Panc1 (cell line): ENCODE measurements at regions not wholly inside any gene's neighbourhood (a gene's known extent, or its start where the extent isn't known, plus 50 kb on each side); places are given as distances from the start of the nearest gene placed in this dataset.

Source experiments
- ATAC-seq: fragments of 200-7000 bp; cut with Tn5 transposase; 2 replicates; pipeline ENCODE4 v1.9.1; 2020; ENCODE audit warnings: mild to moderate bottlenecking, moderate library complexity
- BruUV-seq: library from RNA; stranded (reverse); fragments of 400-500 nt; replicated peaks from 2 replicates; lab custom pipeline; 2021; lab: Mats Ljungman, UMichigan
- CTCF ChIA-PET: fragments of 300-600 bp; sonication (Branson Sonifier 250); formaldehyde crosslinking; loops from one replicate; lab custom pipeline; 2022; ENCODE audit warnings: antibody characterized with exemption; lab: Charles Lee
- POLR2A ChIA-PET: fragments of 300-600 bp; sonication (Branson Sonifier 250); formaldehyde crosslinking; loops from one replicate; lab custom pipeline; 2022; ENCODE audit warnings: antibody characterized with exemption; lab: Charles Lee
- DNase-seq: peaks from one replicate; pipeline ENCODE4 v3.0.0-alpha.2; 2010; ENCODE audit warnings: low read depth, low spot score
- H3K27ac ChIP-seq: 2 replicates; pipeline ENCODE4 v1.5.1; 2011; ENCODE audit warnings: mild to moderate bottlenecking, low read length, inconsistent platforms
- H3K27me3 ChIP-seq: fragments of 200-500 bp; sonication (Bioruptor generic); 2 replicates; pipeline ENCODE4 v1.6.0; 2014; ENCODE audit warnings: low read length, inconsistent platforms; ENCODE audit not compliant: control insufficient read depth, insufficient read depth
- H3K36me3 ChIP-seq: fragments of 200-500 bp; sonication (Bioruptor generic); 2 replicates; pipeline ENCODE4 v1.5.1; 2014; ENCODE audit warnings: inconsistent platforms, mild to moderate bottlenecking, low read length, moderate library complexity; ENCODE audit not compliant: control insufficient read depth, insufficient read depth
- H3K4me1 ChIP-seq: 2 replicates; pipeline ENCODE4 v1.5.1; 2011; ENCODE audit warnings: inconsistent platforms, mild to moderate bottlenecking, low read length, moderate library complexity; ENCODE audit not compliant: control insufficient read depth, insufficient read depth
- H3K4me3 ChIP-seq, 2 experiments: 2 replicates each; pipeline ENCODE4 v1.5.1; 2011 to 2012; ENCODE audit warnings: low read depth in 2 of 2, low read length in 2 of 2, mild to moderate bottlenecking in 2 of 2, inconsistent platforms in 1 of 2, moderate library complexity in 1 of 2
- H3K9me3 ChIP-seq: fragments of 200-500 bp; sonication (Bioruptor generic); 2 replicates; pipeline ENCODE4 v1.5.1; 2014; ENCODE audit warnings: low read depth, mild to moderate bottlenecking, inconsistent platforms, low read length, moderate library complexity; ENCODE audit not compliant: control insufficient read depth, insufficient read depth
- POLR2AphosphoS5 ChIP-seq: IDR thresholded peaks from 2 replicates; pipeline ENCODE4 v1.6.1; 2012; ENCODE audit warnings: mild to moderate bottlenecking, low read depth, low read length, moderate library complexity
- SIN3A ChIP-seq: IDR thresholded peaks from 2 replicates; pipeline ENCODE4 v1.6.1; 2012; ENCODE audit warnings: low read depth, mild to moderate bottlenecking, low read length, moderate library complexity, borderline replicate concordance; ENCODE audit not compliant: insufficient read depth
- TCF7L2 ChIP-seq: IDR thresholded peaks from 2 replicates; pipeline ENCODE4 v1.6.1; 2011; ENCODE audit warnings: mild to moderate bottlenecking, low read depth, low read length, inconsistent platforms
- in situ Hi-C: cut with HindIII; loops from 2 replicates; pipeline ENCODE4 v1.10.0; 2016; ENCODE audit warnings: low sequenced_read_pairs, low pct_unique_long_range_greater_than_20kb
- intact Hi-C: fragments of 100-400 bp; cut with micrococcal nuclease; formaldehyde crosslinking; loops from one replicate; pipeline ENCODE4 v1.10.0; 2022; ENCODE audit not compliant: unreplicated experiment
- TF ChIP-seq, protein P1 (sequence below): fragments of 450-650 bp; IDR thresholded peaks from 2 replicates; pipeline ENCODE4 v1.5.1; 2017; ENCODE audit warnings: mild to moderate bottlenecking
- TF ChIP-seq, protein P2 (sequence below), 2 experiments: IDR thresholded peaks; 2 replicates each; pipeline ENCODE4 v1.6.1; 2011 to 2012; ENCODE audit warnings: low read depth in 2 of 2, control low read depth in 1 of 2, low read length in 1 of 2, mild to moderate bottlenecking in 1 of 2, moderate library complexity in 1 of 2; ENCODE audit not compliant: insufficient read depth in 1 of 2

GRCh38 chr2:223415071-223415470 lies 187.1 kb downstream of the SCG2 start:
- CTCF ChIA-PET: no interaction called here
- in situ Hi-C loops (no loop called here), intact Hi-C loops (no loop called here)
- Histone ChIP-seq H3K36me3 (no peaks in the 10 kb centered on the region), H3K4me3 (no peak overlapping the region), H3K27me3 (no peaks in the 10 kb centered on the region), H3K4me1 (no peaks in the 10 kb centered on the region), H3K27ac (no peak overlapping the region), H3K9me3 (no peaks in the 10 kb centered on the region)
- no peak for ATAC-seq
- BruUV-seq: no TSS peak
- TF ChIP-seq, protein P1, sequence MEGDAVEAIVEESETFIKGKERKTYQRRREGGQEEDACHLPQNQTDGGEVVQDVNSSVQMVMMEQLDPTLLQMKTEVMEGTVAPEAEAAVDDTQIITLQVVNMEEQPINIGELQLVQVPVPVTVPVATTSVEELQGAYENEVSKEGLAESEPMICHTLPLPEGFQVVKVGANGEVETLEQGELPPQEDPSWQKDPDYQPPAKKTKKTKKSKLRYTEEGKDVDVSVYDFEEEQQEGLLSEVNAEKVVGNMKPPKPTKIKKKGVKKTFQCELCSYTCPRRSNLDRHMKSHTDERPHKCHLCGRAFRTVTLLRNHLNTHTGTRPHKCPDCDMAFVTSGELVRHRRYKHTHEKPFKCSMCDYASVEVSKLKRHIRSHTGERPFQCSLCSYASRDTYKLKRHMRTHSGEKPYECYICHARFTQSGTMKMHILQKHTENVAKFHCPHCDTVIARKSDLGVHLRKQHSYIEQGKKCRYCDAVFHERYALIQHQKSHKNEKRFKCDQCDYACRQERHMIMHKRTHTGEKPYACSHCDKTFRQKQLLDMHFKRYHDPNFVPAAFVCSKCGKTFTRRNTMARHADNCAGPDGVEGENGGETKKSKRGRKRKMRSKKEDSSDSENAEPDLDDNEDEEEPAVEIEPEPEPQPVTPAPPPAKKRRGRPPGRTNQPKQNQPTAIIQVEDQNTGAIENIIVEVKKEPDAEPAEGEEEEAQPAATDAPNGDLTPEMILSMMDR: no peak
- no peak for TF ChIP-seq SIN3A
- no peak for TF ChIP-seq TCF7L2
- no peak for TF ChIP-seq POLR2AphosphoS5
- TF ChIP-seq, protein P2, sequence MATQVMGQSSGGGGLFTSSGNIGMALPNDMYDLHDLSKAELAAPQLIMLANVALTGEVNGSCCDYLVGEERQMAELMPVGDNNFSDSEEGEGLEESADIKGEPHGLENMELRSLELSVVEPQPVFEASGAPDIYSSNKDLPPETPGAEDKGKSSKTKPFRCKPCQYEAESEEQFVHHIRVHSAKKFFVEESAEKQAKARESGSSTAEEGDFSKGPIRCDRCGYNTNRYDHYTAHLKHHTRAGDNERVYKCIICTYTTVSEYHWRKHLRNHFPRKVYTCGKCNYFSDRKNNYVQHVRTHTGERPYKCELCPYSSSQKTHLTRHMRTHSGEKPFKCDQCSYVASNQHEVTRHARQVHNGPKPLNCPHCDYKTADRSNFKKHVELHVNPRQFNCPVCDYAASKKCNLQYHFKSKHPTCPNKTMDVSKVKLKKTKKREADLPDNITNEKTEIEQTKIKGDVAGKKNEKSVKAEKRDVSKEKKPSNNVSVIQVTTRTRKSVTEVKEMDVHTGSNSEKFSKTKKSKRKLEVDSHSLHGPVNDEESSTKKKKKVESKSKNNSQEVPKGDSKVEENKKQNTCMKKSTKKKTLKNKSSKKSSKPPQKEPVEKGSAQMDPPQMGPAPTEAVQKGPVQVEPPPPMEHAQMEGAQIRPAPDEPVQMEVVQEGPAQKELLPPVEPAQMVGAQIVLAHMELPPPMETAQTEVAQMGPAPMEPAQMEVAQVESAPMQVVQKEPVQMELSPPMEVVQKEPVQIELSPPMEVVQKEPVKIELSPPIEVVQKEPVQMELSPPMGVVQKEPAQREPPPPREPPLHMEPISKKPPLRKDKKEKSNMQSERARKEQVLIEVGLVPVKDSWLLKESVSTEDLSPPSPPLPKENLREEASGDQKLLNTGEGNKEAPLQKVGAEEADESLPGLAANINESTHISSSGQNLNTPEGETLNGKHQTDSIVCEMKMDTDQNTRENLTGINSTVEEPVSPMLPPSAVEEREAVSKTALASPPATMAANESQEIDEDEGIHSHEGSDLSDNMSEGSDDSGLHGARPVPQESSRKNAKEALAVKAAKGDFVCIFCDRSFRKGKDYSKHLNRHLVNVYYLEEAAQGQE (IDR thresholded peaks at IDR 0.05; ENCODE audit: insufficient read depth in 1 of 2, low read depth in 2 of 2, low read length in 1 of 2): no peak
- POLR2A ChIA-PET: no interaction called here
- DNase-seq: no peak

DNA sequence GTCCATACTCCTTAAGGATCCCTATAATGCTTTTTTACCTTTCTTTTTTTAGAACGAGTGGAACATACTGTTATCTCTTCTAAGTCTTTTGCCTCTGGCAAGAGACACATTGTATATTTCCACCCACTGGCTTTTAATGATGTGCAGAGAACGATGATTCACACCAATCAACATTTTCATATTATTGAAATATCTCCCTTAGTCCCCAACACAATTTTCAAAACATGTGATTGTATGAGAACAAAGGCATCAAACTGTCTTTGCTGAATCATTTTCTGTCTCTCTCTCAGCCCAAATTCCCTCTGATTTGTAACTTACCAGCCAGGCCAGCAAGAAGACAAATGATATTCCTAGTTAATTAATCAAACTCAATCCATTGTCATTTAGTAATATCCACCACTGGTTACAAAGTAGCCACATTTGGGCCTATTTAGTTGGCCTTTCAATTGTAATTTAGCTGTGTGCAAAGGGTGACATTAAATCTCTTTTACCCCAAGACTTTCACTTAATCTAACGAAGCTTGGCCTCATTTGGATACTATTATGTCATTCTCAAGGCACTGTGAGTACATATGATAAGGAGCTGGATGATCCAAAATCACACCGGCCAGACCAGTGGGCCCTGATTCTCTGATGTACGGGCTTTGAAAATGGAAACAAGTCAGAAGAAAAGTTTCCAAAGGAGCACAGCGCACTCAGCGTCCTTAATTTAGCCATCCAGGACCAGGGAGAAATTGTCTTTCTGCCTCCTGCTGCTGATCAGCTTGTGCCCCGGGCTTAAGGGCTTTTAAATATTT lies 185.1 kb downstream of the SCG2 start:
- POLR2A ChIA-PET: interaction anchor here (0.7 kb wide), 1 partner anchor 761 kb away, joined by 6 read pairs; the partner anchor contains the start of gene FARSB
- H3K27ac ChIP-seq: no peak overlapping the region

More for the DNA sequence above, 185.1 kb downstream of the SCG2 start:
- Histone ChIP-seq H3K4me1 (no peaks in the 10 kb centered on the region), H3K27me3 (no peaks in the 10 kb centered on the region), H3K4me3 (no peak overlapping the region), H3K36me3 (no peaks in the 10 kb centered on the region), H3K9me3 (no peaks in the 10 kb centered on the region)
- in situ Hi-C loops: no loop called here
- no peak for TF ChIP-seq POLR2AphosphoS5
- TF ChIP-seq, protein P1: no peak
- TF ChIP-seq, protein P2 (IDR thresholded peaks at IDR 0.05; ENCODE audit: insufficient read depth in 1 of 2, low read depth in 2 of 2, low read length in 1 of 2): no peak
- TF ChIP-seq TCF7L2: no peak
- TF ChIP-seq SIN3A: no peak
- no TSS peak for BruUV-seq
- no peak for DNase-seq
- intact Hi-C loops: no loop called here
- no peak for ATAC-seq
- CTCF ChIA-PET: no interaction called here
